ENCODE measurements at regions not wholly inside any gene's neighbourhood (a gene's known extent, or its start where the extent isn't known, plus 50 kb on each side); places are given as distances from the start of the nearest gene placed in this dataset.
A peak's percentile ranks its signal among the peaks of the same experiment; 100 is the strongest.

DNA sequence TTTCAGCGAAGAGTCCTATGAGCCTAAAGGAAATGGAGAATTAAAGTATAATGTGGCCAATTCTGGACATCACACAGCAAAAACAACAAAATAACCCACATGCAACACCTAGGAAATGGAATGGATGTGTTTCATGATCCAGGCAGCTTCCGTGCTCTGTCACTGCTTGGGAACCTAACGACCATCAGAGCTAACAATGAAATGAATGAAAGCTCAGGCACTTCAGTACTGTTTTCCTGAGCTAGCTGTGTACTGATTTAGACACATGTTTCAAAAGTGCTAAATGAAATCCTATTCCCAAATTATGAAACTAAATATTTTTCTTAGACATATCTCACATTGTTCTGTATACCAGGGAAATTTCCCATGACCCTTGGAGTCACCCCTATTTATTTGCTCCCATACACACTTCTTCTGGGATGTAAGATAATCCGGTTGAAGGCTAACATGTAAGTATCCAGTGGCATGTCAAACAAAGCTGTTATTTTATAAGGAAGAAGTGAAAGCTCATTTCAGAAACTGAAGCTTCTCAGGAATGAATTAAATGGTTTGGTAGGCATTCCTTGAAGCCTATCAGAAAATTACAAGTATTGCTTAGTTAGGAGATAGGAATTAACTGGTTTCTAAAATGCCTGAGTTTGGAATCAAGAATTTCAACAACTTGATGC, 108.5 kb upstream of the RND3 start:
- Mint-ChIP-seq H3K9me3 (peaks cover 7% of the 10 kb centered on the region), H3K4me3 (no peak overlapping the region), H3K4me1 (no peaks in the 10 kb centered on the region), H3K27ac (no peak overlapping the region), H3K36me3 (no peaks in the 10 kb centered on the region)
- DNase-seq (ENCODE audit: low spot score in 2 of 2) (no peak), ATAC-seq (no peak)

DNA sequence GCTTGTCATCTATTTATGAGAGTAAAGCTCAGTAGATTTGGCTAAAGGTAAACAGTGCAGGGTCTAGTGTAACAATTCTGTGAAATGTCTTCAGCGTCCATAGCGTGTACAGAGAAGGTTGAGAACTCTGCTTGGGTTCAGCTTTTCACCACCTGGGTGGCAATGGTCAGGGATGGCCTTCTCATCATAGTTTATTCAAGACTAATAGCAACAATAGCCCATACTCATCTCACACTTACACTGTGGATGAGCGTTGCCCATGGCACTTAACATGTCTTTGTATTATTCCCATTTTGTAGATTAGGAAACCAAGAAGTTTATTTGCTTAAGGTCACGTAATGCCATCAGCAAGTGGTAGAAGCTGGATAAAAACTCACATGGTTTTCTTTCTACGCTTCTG, 106.8 kb upstream of the RND3 start:
- DNase-seq (ENCODE audit: low spot score in 2 of 2) (no peak), ATAC-seq (no peak)
- H3K4me3 Mint-ChIP-seq, result no peak overlapping the region
- no peak overlapping the region for H3K27ac Mint-ChIP-seq
- H3K4me1 Mint-ChIP-seq, result no peaks in the 10 kb centered on the region
- H3K36me3 Mint-ChIP-seq, result no peaks in the 10 kb centered on the region
- H3K9me3 Mint-ChIP-seq, result peaks cover 5% of the 10 kb centered on the region

DNA sequence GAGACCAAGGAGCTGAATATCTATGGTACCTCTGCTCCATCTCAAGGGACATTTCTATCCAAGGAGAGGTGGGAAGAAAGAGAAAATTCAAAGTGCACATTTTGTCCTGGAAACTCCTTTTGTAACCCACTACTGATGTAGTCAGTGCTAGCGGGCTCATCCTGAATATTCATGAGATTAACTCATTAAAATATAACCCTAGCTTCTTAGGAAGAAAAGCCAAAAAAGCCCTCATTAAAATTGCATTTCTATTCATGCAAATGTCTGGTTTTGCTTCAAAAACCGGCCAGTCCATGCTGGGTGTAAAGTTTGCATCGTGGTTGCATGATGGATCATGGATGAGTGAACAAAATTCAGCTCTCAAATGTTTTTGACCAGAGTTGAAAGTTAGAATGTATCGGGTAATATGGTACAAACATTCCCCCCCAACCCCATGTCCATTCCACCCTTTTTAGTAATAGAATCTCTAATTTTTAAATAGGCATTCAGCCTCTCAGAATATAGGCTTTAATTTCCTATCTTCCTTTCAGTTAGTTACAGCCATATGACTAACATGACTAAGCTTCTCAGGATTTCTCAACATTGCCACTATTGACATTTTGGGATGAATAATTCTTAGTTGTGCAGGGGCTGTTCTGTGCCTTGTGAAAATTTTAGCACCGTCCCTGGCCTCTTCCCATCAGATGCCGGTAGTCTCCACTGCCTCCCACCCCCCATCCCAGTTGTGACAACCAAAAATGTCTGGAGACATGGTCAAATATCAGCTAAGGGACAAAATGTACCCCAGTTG, 104.2 kb upstream of the RND3 start:
- ATAC-seq (no peak), DNase-seq (ENCODE audit: low spot score in 2 of 2) (no peak)
- Mint-ChIP-seq H3K27ac (no peak overlapping the region), H3K4me3 (no peak overlapping the region), H3K4me1 (no peaks in the 10 kb centered on the region), H3K36me3 (no peaks in the 10 kb centered on the region), H3K9me3 (peaks cover 2% of the 10 kb centered on the region)

DNA sequence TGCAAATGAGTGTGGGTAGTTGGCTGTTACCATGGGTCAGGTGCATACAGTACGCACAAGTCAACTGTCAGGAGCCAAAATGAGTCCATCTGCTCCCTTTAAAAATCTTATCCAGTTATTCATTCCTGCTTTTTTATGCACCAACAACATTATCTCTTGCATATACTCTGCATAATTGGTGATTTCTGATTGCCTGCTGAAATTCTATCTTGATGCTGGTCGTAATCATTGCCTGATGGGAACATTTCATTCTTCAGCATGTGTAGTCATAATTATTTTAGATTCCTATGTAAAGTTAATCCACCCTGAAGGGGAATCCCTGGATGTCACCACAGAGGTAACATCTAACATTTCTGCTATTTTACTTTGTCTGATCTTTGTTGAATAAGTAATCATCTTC, 102.2 kb upstream of the RND3 start:
- H3K9me3 Mint-ChIP-seq, result peaks cover 2% of the 10 kb centered on the region
- no peak overlapping the region for H3K27ac Mint-ChIP-seq
- H3K36me3 Mint-ChIP-seq, result no peaks in the 10 kb centered on the region
- no peaks in the 10 kb centered on the region for H3K4me1 Mint-ChIP-seq
- no peak overlapping the region for H3K4me3 Mint-ChIP-seq
- DNase-seq (ENCODE audit: low spot score in 2 of 2), result no peak
- ATAC-seq, result no peak

DNA sequence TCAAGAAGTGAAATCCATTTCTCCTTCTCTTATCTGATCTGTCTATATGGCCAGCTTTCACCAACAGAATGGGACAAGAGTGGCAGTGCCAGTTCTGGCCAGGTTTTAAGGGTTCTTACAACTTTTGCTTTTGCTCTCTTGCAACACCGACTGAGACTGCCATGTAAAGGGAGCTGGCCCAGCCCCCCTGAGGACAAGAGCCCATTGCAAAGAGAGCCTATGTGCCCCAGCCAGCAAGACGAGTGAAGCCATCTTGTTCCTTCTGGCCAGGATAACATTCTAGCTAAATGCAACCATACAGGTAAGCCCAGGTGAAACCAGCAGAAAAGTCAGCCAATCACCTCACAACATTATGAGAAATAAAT, 101.0 kb upstream of the RND3 start:
- DNase-seq (ENCODE audit: low spot score in 2 of 2) (no peak), ATAC-seq (no peak)
- peaks cover under 1% of the 10 kb centered on the region for H3K9me3 Mint-ChIP-seq
- H3K36me3 Mint-ChIP-seq, result no peaks in the 10 kb centered on the region
- H3K4me3 Mint-ChIP-seq, result no peak overlapping the region
- H3K27ac Mint-ChIP-seq, result no peak overlapping the region
- no peaks in the 10 kb centered on the region for H3K4me1 Mint-ChIP-seq

DNA sequence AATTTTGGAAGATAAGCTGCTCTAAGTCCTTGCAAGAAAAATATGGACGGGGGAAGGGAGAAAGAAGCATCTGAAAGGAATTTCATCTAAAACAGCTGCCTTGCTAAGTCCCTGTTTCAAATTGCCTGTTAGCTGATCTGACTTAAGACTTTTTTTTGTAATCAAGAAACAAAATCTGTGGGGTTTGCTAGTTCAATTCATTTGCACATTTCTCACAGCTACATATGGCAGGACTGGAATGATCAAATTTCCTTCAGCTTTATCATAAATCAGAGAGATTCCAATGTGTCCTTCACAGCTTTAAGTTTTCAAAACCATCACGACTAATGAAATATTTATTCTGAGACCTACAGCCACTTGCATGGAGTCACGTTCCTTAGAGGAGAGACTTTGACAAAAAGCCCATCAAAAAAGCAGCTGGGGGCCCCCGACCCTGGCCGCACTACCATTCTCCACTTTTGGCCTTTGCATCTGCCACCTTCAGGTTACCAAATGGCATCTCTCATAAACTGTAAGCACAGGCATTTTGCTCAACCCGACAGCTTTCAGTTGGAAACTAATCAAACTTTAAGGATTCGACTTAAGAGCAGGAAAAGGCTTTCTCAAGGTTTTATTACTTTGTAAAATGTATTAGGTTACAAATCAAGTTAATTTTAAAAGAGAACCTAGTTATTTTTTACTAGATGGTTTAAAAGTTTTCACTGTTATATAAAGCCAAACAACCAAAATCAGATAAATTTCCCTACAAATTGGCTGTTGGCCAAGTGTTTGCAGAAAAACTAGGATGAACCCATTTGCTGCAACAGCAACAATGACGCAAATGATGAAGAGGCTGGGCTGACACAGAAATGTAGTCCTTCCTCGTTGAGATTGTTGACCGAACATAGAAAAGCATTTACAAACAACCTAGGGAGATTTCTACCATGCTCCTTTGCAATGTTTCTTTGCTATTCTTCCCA, 100.4 kb upstream of the RND3 start:
- no peak for ATAC-seq
- Mint-ChIP-seq H3K27ac (no peak overlapping the region), H3K36me3 (no peaks in the 10 kb centered on the region), H3K4me1 (no peaks in the 10 kb centered on the region), H3K9me3 (no peaks in the 10 kb centered on the region), H3K4me3 (no peak overlapping the region)
- DNase-seq (ENCODE audit: low spot score in 2 of 2), result no peak

DNA sequence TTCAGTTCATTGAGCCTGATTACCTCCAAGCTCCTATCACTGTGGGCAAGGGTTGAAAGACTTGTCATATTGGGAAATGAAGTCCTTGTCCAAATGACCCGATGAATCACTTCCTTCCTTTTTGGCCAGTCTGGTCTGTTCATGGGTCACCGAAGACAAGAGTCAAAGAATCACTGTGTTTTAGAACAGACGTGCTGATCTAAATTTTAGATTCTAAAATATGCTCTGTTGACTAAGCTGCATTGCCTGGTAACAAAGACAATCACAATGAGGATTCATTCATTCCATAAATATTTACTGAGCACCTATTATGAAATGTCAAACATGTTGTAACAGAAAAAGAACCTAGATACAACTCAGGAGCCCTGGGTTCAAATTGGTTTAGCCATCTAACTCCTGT, 99.4 kb upstream of the RND3 start:
- no peak overlapping the region for H3K27ac Mint-ChIP-seq
- H3K4me3 Mint-ChIP-seq, result no peak overlapping the region
- no peak for ATAC-seq
- DNase-seq (ENCODE audit: low spot score in 2 of 2), result no peak
- H3K4me1 Mint-ChIP-seq, result no peaks in the 10 kb centered on the region
- H3K36me3 Mint-ChIP-seq, result no peaks in the 10 kb centered on the region
- H3K9me3 Mint-ChIP-seq, result no peaks in the 10 kb centered on the region

DNA sequence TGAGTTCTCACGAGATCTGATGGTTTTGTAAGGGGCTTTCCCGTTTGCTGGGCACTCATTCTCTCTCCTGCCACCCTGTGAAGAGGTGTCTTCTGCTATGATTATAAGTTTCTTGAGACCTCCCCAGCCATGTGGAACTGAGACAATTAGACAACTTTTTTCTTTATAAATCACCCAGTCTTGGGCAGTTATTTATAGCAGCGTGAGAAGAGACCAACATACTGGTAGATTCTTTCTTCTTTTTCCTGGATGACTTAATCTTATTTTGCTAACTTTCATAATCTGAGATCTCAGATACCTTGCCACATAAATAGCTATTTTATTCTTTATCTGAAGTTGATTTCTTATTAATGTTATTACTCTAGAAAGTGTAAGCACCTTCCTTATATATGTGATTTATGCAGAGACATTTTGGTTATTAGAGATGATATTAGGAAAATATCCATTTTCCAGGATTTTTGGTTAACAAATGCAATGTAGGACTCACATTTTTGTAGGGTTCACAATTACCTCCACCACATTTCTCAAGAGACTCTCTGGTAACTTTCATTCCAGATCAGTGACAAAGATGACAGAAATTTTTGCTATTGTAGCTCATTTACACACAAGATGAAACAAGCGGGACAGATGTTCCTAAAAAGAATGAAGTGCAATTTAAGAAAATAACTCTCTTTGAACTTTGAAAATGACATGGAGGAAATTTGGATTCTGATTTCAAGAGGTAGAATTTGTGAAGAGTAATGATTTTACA, 97.9 kb upstream of the RND3 start:
- no peak for ATAC-seq
- no peaks in the 10 kb centered on the region for H3K9me3 Mint-ChIP-seq
- H3K36me3 Mint-ChIP-seq, result no peaks in the 10 kb centered on the region
- no peak overlapping the region for H3K4me3 Mint-ChIP-seq
- DNase-seq (ENCODE audit: low spot score in 2 of 2), result no peak
- no peaks in the 10 kb centered on the region for H3K4me1 Mint-ChIP-seq
- H3K27ac Mint-ChIP-seq, result no peak overlapping the region

DNA sequence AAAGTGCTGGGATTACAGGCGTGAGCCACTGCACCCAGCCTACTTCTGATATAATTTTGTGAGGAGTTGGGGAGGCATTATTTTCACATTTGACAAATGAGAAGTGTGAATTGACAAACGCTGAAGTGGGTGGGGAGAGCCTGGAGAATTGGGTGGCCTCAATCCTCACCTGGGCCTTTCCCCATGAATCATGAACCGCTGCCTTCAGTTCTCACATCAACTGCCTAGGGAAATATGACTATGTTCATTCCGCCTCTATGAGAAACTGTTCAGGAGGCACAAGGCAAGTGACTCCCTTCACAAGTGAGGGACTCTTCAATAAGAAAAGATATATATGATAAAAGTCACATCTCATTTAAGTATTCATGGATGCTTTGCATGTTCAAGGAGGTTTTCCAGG, 96.6 kb upstream of the RND3 start:
- H3K4me1 Mint-ChIP-seq, result no peaks in the 10 kb centered on the region
- peaks cover 5% of the 10 kb centered on the region for H3K9me3 Mint-ChIP-seq
- ATAC-seq (no peak), DNase-seq (ENCODE audit: low spot score in 2 of 2) (no peak)
- H3K36me3 Mint-ChIP-seq, result no peaks in the 10 kb centered on the region
- no peak overlapping the region for H3K27ac Mint-ChIP-seq
- no peak overlapping the region for H3K4me3 Mint-ChIP-seq

DNA sequence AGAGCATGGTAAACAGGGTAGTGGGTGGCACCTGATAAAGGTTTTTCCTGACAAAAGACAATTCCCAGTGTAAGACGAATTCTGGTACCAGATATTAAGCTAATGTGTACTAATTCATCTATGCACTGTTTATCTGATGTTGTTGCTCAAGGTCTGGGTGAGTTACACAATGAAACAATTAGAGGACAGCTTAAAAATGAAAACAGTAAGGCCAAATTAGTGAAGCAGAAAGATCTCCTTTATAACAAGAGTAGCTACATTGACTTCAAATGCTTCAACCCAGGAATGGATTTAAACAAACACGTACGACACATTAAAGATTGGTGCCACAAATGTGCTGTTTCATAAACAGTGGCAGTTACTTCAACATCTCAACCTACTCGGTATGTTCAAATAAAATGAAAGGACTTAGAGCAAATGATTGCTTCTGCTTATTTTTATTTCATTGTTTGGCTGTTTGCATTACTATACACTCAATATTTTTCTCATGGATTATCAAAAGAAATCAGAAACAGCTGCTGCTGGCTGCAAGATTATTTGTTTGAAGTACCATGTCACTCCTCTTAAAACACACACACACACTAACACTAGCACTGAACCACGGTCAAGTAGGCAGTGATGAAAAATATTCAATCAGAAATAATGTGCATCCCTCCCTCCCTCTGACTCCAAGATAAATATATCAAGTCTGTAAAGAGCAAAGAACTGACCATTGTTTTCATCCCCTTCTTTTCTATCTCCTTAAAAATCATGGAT, 94.4 kb upstream of the RND3 start:
- DNase-seq (ENCODE audit: low spot score in 2 of 2), result no peak
- Mint-ChIP-seq H3K27ac (no peak overlapping the region), H3K36me3 (no peaks in the 10 kb centered on the region), H3K4me1 (no peaks in the 10 kb centered on the region), H3K9me3 (peaks cover 8% of the 10 kb centered on the region), H3K4me3 (no peak overlapping the region)
- ATAC-seq, result no peak

DNA sequence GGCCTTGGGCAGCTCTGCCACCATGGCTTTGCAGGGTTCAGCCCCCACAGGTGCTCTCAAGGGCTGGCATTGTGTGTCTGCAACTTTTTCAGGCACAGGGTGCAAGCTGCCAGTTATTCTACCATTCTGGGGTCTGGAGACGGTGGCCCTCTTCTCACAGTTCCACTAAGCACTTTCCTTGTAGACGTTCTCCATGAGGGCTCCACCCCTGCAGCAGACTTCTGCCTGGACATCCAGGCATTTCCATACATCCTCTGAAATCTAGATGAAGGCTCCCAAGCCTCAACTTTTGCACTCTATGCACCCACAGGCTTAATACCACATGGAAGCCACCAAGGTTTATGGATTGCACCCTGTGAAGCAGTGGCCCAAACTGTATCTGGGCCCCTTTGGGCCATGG, 91.0 kb upstream of the RND3 start:
- Mint-ChIP-seq H3K4me1 (no peaks in the 10 kb centered on the region), H3K4me3 (no peak overlapping the region), H3K9me3 (peaks cover 8% of the 10 kb centered on the region), H3K27ac (no peak overlapping the region), H3K36me3 (no peaks in the 10 kb centered on the region)
- ATAC-seq (no peak), DNase-seq (ENCODE audit: low spot score in 2 of 2) (no peak)

DNA sequence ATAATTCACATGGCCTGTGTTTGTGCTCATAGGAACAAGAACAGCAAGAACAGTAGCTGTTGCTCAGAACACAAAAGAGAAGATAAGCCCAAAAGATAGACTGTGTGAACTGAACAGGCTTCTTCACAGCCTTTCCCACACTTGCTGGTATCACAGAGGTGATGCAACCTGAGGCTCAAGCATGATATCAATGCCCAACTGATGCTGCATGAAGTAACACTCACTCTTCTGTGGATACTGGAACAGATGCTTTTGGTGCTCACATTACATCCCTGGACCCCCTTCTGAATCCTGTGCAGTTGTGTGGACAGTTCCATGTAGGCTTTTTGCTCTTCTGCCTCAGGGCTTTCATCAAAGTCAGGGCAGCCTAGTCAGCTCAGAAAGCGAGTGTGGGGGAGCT, 88.4 kb upstream of the RND3 start:
- no peak for DNase-seq (ENCODE audit: low spot score in 2 of 2)
- ATAC-seq, result peak; percentile 13
- H3K4me3 Mint-ChIP-seq, result no peak overlapping the region
- no peaks in the 10 kb centered on the region for H3K4me1 Mint-ChIP-seq
- H3K36me3 Mint-ChIP-seq, result no peaks in the 10 kb centered on the region
- peaks cover 8% of the 10 kb centered on the region for H3K9me3 Mint-ChIP-seq
- H3K27ac Mint-ChIP-seq, result no peak overlapping the region

DNA sequence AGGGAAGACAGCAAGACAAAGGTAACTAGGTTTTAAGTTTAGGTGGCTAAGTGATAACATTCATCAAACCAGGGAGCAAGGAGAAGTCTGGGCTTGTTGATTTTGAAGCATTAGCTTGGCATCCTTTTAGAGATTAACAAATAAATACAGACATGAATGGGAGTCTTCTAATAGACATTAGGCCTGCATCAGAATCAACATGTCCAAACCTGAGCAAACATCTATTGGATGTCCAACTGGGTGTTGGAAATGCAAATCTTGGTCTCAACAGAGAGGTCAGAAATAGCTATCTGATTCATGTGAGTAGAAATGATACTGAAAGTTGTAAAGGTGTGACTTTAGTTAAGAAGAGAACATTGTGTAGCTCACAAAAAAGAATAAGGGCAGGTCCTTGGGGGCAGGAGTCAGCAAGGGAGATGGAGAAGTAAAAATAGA, 85.5 kb upstream of the RND3 start:
- no peak for DNase-seq (ENCODE audit: low spot score in 2 of 2)
- no peak for ATAC-seq
- Mint-ChIP-seq H3K9me3 (no peaks in the 10 kb centered on the region), H3K36me3 (no peaks in the 10 kb centered on the region), H3K4me3 (no peak overlapping the region), H3K27ac (no peak overlapping the region), H3K4me1 (no peaks in the 10 kb centered on the region)

DNA sequence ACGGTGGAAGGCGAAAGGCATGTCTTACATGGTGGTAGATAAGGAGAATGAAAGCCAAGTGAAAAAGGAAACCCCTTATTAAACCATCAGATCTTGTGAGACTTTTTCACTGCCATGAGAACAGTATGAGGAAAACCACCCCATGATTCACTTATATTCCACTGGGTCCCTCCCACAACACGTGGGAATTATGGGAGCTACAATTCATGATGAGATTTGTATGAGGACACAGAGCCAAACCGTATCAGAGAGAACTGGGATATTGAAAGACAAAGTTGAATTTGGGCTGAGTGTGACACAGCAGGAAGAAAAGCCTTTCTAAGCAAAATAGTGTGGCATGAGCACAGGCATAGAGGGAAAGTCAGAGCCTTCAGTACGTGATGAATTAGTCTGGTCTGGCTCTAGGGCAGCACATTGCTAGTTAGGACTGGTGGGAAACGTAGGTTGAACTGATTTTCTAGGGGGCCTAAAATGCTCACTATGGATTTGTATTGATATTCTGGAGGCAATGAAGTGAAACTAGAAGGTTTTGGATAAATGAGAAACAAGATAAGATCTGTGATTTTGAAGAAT, 84.8 kb upstream of the RND3 start:
- Mint-ChIP-seq H3K4me3 (no peak overlapping the region), H3K27ac (no peak overlapping the region), H3K9me3 (no peaks in the 10 kb centered on the region), H3K4me1 (no peaks in the 10 kb centered on the region), H3K36me3 (no peaks in the 10 kb centered on the region)
- DNase-seq (ENCODE audit: low spot score in 2 of 2) (no peak), ATAC-seq (no peak)
